ENCODE measurements at regions not wholly inside any gene's neighbourhood (a gene's known extent, or its start where the extent isn't known, plus 50 kb on each side); places are given as distances from the start of the nearest gene placed in this dataset.

GRCh38 chr2:35708411-35708923, 647.1 kb upstream of the CRIM1 start:
- no peak for TF ChIP-seq CTCF (IDR thresholded peaks at IDR 0.05)
- no peak for TF ChIP-seq POLR2A (IDR thresholded peaks at IDR 0.05)
